ENCODE measurements at regions not wholly inside any gene's neighbourhood (a gene's known extent, or its start where the extent isn't known, plus 50 kb on each side); places are given as distances from the start of the nearest gene placed in this dataset.
"Not testable (repeated sequence)": the region's sequence is repeated elsewhere in the genome, so short reads cannot be mapped to it uniquely, and the experiment has no call there.

GRCh38 chr9:82433290-82433931 is 444.8 kb downstream of the SPATA31D1 start:
- H3K27me3 Mint-ChIP-seq, H3K36me3 Mint-ChIP-seq, H3K27ac Mint-ChIP-seq, POLR2A ChIA-PET, DNase-seq, H3K4me1 Mint-ChIP-seq, ATAC-seq, H3K4me3 Mint-ChIP-seq: not testable (repeated sequence)
- peaks cover 5 to 29% (median 11%) of the 10 kb centered on the region in 9 donors for H3K9me3 Mint-ChIP-seq

GRCh38 chr9:82436475-82436874 is 447.9 kb downstream of the SPATA31D1 start:
- ATAC-seq (no peak), DNase-seq (no peak)
- no peak overlapping the region for H3K27ac Mint-ChIP-seq
- no peak overlapping the region for H3K4me3 Mint-ChIP-seq
- H3K9me3 Mint-ChIP-seq = peaks cover 7 to 50% (median 24%) of the 10 kb centered on the region in 9 donors
- H3K4me1 Mint-ChIP-seq = no peaks in the 10 kb centered on the region
- peaks cover 0 to 8% (median 0%) of the 10 kb centered on the region in 3 donors for H3K36me3 Mint-ChIP-seq
- peaks cover 0 to 4% (median 0%) of the 10 kb centered on the region in 5 donors for H3K27me3 Mint-ChIP-seq
- POLR2A ChIA-PET = no interaction called here

DNA sequence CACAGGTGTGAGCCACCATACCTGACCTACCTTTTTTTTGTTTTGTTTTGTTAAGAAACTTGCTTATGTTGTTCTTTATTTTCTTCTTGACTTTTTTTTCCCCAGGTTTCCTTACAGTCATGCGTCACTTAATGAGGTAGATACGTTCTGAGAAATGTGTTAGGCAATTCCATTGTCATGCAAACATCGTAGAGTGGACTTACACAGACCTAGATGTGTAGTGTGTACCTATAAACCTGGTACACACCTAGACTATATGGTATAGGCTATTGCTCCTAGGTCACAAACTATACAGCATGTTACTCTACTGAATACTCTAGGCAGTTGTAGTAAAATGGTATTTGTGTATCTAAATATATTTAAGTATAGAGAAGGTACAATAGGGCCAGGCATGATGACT is 448.6 kb downstream of the SPATA31D1 start:
- H3K36me3 Mint-ChIP-seq, H3K4me1 Mint-ChIP-seq, POLR2A ChIA-PET: not testable (repeated sequence)

GRCh38 chr9:82438581-82438980 is 450.0 kb downstream of the SPATA31D1 start:
- H3K4me3 Mint-ChIP-seq = no peak overlapping the region
- peaks cover 9 to 64% (median 24%) of the 10 kb centered on the region in 9 donors for H3K9me3 Mint-ChIP-seq
- H3K27ac Mint-ChIP-seq = no peak overlapping the region
- peaks cover 0 to 4% (median 0%) of the 10 kb centered on the region in 5 donors for H3K27me3 Mint-ChIP-seq
- DNase-seq (no peak), ATAC-seq (no peak)
- peaks cover 0 to 8% (median 0%) of the 10 kb centered on the region in 3 donors for H3K36me3 Mint-ChIP-seq
- H3K4me1 Mint-ChIP-seq = no peaks in the 10 kb centered on the region
- POLR2A ChIA-PET = no interaction called here

More for the DNA sequence above, 448.6 kb downstream of the SPATA31D1 start:
- H3K9me3 Mint-ChIP-seq = peaks cover 7 to 57% (median 24%) of the 10 kb centered on the region in 9 donors
- H3K4me3 Mint-ChIP-seq, H3K27ac Mint-ChIP-seq, H3K27me3 Mint-ChIP-seq, DNase-seq, ATAC-seq: not testable (repeated sequence)

GRCh38 chr9:82443312-82443711 is 454.7 kb downstream of the SPATA31D1 start:
- no peaks in the 10 kb centered on the region for H3K27me3 Mint-ChIP-seq
- no peaks in the 10 kb centered on the region for H3K4me1 Mint-ChIP-seq
- POLR2A ChIA-PET = no interaction called here
- no peak overlapping the region for H3K27ac Mint-ChIP-seq
- peaks cover 0 to 63% (median 27%) of the 10 kb centered on the region in 9 donors for H3K9me3 Mint-ChIP-seq
- H3K4me3 Mint-ChIP-seq = no peak overlapping the region
- H3K36me3 Mint-ChIP-seq = peaks cover 0 to 29% (median 0%) of the 10 kb centered on the region in 3 donors
- no peak for DNase-seq
- no peak for ATAC-seq

DNA sequence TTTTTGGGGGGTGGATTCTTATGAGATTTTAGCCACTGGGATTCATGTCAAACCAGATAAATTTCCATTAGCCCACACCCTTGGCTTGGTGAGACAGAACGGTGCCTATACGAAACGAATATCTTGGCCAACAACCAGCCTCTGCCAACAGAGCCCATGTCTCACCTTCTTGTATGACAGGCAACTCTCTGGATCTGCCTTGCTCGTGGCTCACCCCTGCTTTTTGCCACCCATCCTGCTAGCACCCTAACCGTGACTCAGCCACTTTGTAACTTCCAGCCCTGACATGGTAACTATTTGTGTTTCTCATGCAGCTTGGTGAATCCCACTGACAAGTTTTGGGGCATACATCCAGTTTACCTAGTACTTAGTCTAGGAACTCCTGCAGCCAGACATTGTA is 457.0 kb downstream of the SPATA31D1 start:
- Mint-ChIP-seq H3K36me3 (peaks cover 0 to 21% (median 0%) of the 10 kb centered on the region in 3 donors), H3K9me3 (peaks cover 0 to 53% (median 20%) of the 10 kb centered on the region in 9 donors), H3K4me3 (no peak overlapping the region), H3K27me3 (no peaks in the 10 kb centered on the region), H3K27ac (no peak overlapping the region), H3K4me1 (no peaks in the 10 kb centered on the region)
- ATAC-seq (no peak), DNase-seq (peak in 1 of 10 donors; percentile 28)
- POLR2A ChIA-PET = no interaction called here

- H3K27me3 Mint-ChIP-seq = no peaks in the 10 kb centered on the region
Measured at GRCh38 chr9:82447343-82447742, 458.8 kb downstream of the SPATA31D1 start.

DNA sequence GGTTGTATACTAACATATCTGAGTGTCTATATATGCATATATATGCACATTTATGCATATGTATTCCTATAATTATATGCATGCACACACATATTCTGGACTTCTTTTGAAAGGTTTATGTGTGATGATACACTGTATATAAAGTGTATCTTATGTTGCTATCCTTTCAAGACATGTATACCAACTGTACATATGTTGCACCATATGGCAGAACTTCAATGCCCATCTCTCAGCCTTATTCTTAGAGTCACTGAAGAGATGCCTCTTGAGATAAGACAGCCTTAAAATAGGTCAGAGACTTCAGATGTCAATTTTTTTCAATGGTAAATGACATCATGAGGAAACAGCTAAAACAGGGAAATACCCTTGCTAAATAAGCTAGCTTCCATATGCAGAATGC is 461.4 kb downstream of the SPATA31D1 start:
- peaks cover 16 to 43% (median 29%) of the 10 kb centered on the region in 9 donors for H3K9me3 Mint-ChIP-seq
- ATAC-seq (no peak), DNase-seq (no peak)
- H3K36me3 Mint-ChIP-seq = peaks cover 0 to 21% (median 0%) of the 10 kb centered on the region in 3 donors
- H3K27me3 Mint-ChIP-seq = no peaks in the 10 kb centered on the region
- H3K4me3 Mint-ChIP-seq = no peak overlapping the region
- no peak overlapping the region for H3K27ac Mint-ChIP-seq
- POLR2A ChIA-PET = no interaction called here
- H3K4me1 Mint-ChIP-seq = no peaks in the 10 kb centered on the region

More at GRCh38 chr9:82447343-82447742, 458.8 kb downstream of the SPATA31D1 start:
- H3K4me3 Mint-ChIP-seq = no peak overlapping the region
- no peak overlapping the region for H3K27ac Mint-ChIP-seq
- no peak for ATAC-seq
- H3K36me3 Mint-ChIP-seq = peaks cover 0 to 21% (median 0%) of the 10 kb centered on the region in 3 donors
- no peaks in the 10 kb centered on the region for H3K4me1 Mint-ChIP-seq
- peaks cover 11 to 44% (median 23%) of the 10 kb centered on the region in 9 donors for H3K9me3 Mint-ChIP-seq
- no peak for DNase-seq
- POLR2A ChIA-PET = no interaction called here

GRCh38 chr9:82454509-82455190 is 466.1 kb downstream of the SPATA31D1 start:
- Mint-ChIP-seq H3K27ac (no peak overlapping the region), H3K4me1 (no peaks in the 10 kb centered on the region), H3K4me3 (no peak overlapping the region), H3K36me3 (no peaks in the 10 kb centered on the region), H3K9me3 (peaks cover 4 to 31% (median 12%) of the 10 kb centered on the region in 9 donors), H3K27me3 (no peaks in the 10 kb centered on the region)
- ATAC-seq (no peak), DNase-seq (no peak)
- POLR2A ChIA-PET = no interaction called here

- Mint-ChIP-seq H3K36me3 (no peaks in the 10 kb centered on the region), H3K9me3 (peaks cover 4 to 27% (median 12%) of the 10 kb centered on the region in 9 donors), H3K4me1 (no peaks in the 10 kb centered on the region), H3K4me3 (no peak overlapping the region), H3K27me3 (no peaks in the 10 kb centered on the region), H3K27ac (no peak overlapping the region)
- DNase-seq (no peak), ATAC-seq (no peak)
- POLR2A ChIA-PET = no interaction called here
Measured at GRCh38 chr9:82456642-82457041, 468.1 kb downstream of the SPATA31D1 start.

GRCh38 chr9:82457298-82457697 is 468.7 kb downstream of the SPATA31D1 start:
- Mint-ChIP-seq H3K27ac (no peak overlapping the region), H3K4me1 (no peaks in the 10 kb centered on the region), H3K36me3 (no peaks in the 10 kb centered on the region), H3K27me3 (no peaks in the 10 kb centered on the region), H3K4me3 (no peak overlapping the region), H3K9me3 (peaks cover 0 to 21% (median 6%) of the 10 kb centered on the region in 9 donors)
- no peak for ATAC-seq
- POLR2A ChIA-PET = no interaction called here
- DNase-seq = no peak

- no peak overlapping the region for H3K4me3 Mint-ChIP-seq
- H3K27me3 Mint-ChIP-seq = no peaks in the 10 kb centered on the region
- POLR2A ChIA-PET = no interaction called here
- no peak overlapping the region for H3K27ac Mint-ChIP-seq
- H3K9me3 Mint-ChIP-seq = peaks cover 0 to 15% (median 3%) of the 10 kb centered on the region in 9 donors
- H3K4me1 Mint-ChIP-seq = no peaks in the 10 kb centered on the region
- no peaks in the 10 kb centered on the region for H3K36me3 Mint-ChIP-seq
- DNase-seq (no peak), ATAC-seq (no peak)
Measured at GRCh38 chr9:82457891-82458290, 469.3 kb downstream of the SPATA31D1 start.

- no peak overlapping the region for H3K27ac Mint-ChIP-seq
- peaks cover 0 to 11% (median 3%) of the 10 kb centered on the region in 9 donors for H3K9me3 Mint-ChIP-seq
- POLR2A ChIA-PET = no interaction called here
- no peaks in the 10 kb centered on the region for H3K4me1 Mint-ChIP-seq
- DNase-seq (no peak), ATAC-seq (no peak)
- no peaks in the 10 kb centered on the region for H3K36me3 Mint-ChIP-seq
- no peaks in the 10 kb centered on the region for H3K27me3 Mint-ChIP-seq
- no peak overlapping the region for H3K4me3 Mint-ChIP-seq
Measured at GRCh38 chr9:82458296-82458695, 469.7 kb downstream of the SPATA31D1 start.
